Activated CD8-positive, alpha-beta memory T cell treated with anti-CD3 and anti-CD28 coated beads, Interleukin-2, amount 50 U/mL, for 4 hours (primary cell): ENCODE measurements at regions not wholly inside any gene's neighbourhood (a gene's known extent, or its start where the extent isn't known, plus 50 kb on each side); places are given as distances from the start of the nearest gene placed in this dataset.
"Not testable (repeated sequence)": the region's sequence is repeated elsewhere in the genome, so short reads cannot be mapped to it uniquely, and the experiment has no call there.

Experiments
- DNase-seq: peaks from one replicate; pipeline ENCODE4 v3.0.0-alpha.2; 2020

DNA sequence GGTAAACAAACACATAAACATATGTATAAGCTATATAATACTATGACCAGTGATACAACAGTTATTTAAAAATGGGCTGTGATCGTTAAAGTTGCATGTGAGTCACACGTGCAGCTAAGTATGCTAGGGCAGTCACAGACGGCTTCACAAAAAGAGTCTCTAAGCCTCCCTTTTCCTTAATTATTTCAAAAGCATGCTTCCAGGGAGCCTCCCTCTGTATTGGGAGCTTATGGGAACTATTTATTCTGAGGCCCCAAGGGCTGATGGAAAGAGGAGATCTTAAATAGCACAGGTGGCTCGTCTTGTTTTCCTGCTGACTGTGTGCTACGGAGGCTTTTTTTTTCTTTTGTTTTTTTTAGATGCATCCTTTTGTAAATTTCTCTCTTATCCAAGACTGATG is 94.3 kb downstream of the ADCYAP1 start:
- no peak for DNase-seq

DNA sequence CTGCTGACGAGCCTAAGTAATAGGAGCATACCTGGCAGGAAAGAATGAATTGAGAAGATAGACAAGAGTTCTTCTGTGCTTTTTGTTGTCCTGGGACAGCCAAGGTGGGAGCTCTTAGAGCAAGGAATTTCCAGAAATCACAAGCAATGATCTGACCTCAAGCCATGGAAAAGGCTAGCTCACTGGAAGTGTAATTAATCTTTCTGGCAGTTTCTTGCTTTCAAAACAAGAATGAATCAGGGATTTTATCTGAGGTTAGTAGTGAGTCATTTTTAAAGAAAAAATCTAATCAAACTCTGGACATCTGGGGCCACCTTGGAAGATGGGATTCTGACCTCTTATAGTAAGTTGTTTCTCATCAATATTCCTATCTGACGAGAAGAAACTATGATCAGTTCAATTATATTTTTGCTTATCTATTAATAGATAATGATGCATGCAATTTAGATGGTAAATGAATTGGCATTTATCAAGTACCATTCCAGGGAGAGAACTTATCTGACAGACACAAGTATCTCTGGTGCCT is 98.0 kb downstream of the ADCYAP1 start:
- DNase-seq: no peak

DNA sequence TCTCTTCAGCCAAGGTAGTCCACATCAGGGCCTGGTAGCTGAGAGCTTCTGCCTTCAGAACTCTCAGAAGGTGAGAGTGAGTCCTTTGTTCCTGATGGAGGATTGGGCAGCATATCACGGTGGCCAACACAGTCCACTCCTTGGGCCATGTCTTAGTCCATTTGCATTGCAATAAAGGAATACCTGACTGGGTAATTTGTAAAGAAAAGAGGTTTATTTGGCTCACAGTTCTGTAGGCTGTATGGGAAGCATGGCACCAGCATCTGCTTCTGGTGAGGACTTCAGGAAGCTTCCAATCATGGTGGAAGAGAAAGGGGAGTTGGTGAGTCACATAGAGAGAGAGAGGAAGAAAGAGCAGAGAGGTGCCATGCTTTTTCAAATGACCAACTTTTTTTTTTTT is 98.8 kb downstream of the ADCYAP1 start:
- DNase-seq: no peak

DNA sequence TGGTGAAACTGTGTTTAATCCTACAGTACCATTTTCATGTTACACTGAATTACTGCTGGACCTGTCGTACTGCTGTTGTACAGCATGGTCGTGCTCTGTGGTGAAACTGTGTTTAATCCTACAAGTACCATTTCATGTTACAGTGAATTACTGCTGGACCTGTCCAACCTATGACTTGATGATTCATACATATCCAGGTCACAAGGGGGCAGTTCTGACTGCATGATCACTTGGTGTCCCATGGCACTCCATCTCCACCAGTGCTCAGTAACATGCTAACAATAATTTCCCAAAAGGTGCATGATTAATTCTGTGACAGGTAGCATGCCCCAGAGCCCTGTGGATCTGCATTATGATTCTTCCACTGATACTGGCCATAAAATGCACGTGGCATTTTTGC is 101.6 kb downstream of the ADCYAP1 start:
- no peak for DNase-seq

DNA sequence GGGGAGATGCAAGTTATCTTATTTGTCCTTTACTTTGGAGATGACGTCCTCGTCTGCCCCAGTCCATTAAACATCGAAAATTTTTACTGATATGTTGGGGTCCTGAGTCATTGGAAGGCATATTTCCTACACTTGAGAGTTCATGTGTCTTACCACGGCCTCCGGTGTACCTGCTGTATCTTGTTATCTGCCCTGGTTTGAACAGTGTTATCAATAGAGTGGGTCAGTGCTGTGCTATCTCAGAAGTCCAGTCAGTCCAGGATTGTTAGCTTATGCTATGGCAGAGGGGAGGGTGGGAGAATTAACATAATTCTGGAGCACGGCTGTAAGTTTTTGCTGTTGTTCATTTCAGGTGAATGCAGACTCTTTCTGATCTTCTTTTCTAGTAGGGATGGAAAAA is 102.3 kb downstream of the ADCYAP1 start:
- no peak for DNase-seq

DNA sequence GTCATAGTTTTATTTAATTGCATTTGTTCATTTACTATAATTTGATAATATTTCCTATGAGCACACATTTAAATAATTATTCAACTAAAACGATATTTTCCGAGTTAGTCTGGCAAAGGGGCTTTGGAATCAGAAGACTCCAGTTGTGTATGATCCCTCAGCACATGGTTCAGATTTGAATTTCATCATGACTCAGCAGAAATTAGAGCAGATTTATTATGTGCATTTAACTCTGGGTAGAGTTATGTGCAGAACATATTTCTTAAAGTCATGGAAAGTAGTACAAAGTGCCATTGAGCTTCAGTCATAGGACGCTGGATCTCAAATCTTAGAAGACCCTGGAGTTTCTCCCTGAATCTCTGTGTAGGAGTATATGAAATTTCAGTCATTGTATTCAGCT is 106.7 kb downstream of the ADCYAP1 start:
- no peak for DNase-seq

DNA sequence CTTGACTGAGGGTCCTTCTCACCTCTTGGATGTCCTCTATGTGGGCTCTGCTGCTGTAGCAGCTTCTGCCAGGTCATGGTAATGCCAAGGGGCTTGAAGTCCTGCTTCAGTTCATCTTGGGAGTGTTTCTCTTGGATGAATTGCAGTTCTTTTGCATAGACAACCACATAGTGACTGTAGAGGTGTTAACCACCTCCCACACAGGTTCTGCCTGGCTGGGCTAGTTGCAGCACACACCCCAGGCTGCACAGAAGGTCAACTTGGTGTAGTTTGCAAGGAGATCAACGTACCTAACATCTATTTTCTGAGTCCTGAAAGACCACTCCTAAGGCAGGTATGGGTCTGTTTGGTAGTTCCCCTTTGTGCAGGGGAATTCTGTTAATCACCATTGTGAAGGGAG is 108.1 kb downstream of the ADCYAP1 start:
- no peak for DNase-seq

DNA sequence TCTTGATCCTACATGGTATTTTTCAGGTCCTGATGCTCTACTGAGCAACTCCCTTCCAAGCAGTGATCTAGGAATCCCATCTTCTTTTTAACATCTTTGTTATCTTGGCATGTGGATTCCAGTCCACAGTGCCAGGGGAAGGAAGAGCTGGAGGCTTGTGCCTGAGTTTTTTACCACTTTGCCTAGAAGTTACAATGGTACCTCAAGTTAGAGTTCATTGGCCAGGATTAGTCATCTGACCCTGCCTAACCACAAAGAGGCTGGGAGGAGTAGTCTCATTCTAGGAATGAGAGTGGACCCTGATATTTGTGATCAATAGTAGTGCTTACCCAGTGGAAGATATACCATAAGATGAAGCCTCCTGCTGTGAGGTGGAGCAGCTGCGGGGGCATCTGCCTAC is 109.3 kb downstream of the ADCYAP1 start:
- no peak for DNase-seq

DNA sequence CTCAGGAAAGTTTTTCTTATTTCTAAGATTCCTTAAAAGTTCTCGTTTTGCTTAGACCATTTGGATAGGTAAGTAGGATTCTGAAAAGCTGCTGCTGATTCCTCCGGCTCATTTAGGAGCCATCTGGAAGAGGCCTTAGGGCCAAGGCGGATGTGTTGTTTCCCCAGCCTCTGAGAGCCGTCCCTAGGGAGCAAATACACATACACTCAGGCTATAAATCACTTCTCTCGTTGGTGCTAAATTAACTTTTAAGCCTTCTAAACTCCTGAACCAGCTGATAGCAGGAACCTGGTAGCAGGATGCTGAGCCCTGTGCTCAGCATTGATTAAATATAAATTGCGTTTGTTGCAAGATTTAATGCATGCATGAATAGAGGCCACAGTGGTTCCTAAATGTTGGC is 109.8 kb downstream of the ADCYAP1 start:
- no peak for DNase-seq

DNA sequence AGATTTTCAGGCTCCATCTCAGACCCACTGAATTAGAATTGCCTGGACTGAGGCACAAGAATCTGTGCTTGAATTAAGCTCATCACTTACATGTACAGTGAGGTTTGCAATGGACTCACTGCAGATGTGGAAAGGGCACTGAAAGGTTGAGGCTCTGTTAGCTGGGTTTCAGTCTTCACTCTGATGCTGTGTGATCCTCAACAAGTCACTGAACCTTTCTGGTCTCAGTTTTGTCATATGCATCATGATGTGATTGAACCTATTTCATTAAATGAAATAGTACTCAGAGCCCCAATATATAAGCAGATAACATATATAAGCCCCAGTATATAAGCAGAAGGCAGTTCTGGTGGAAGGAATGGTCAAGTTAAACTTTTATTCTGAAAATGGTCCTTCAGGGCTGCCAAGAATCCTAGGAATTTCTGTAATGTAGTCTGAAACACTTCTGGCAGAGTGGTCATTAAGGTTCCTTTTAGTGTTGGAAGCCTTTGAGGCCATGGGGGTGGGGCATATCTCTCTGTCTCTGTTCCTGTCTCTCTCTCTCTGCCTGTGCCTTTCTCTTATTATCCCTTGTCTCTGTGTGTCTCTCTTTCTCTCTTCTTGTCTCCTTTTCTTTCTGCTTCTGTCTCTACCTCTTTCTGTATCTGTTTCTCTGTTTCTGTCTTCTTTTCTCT is 110.4 kb downstream of the ADCYAP1 start:
- DNase-seq: no peak

DNA sequence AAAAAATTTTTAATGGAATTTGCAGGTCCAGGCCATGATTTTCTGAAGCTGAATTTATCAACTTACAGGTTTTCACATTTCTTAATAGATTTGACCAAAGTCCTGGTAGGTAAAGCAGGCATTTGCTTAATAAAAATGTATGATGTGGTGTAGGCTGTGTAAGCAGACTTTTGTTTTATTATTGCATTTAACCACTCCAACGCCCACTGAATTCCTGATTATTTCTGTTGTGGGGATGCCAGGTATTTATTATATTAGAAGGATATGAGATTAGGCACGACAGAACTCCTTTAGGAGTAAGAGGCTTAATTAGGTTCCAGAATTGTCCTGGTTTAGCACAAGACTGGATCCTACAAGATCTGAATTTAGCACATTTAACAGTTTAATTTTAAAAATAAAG is 111.1 kb downstream of the ADCYAP1 start:
- no peak for DNase-seq

DNA sequence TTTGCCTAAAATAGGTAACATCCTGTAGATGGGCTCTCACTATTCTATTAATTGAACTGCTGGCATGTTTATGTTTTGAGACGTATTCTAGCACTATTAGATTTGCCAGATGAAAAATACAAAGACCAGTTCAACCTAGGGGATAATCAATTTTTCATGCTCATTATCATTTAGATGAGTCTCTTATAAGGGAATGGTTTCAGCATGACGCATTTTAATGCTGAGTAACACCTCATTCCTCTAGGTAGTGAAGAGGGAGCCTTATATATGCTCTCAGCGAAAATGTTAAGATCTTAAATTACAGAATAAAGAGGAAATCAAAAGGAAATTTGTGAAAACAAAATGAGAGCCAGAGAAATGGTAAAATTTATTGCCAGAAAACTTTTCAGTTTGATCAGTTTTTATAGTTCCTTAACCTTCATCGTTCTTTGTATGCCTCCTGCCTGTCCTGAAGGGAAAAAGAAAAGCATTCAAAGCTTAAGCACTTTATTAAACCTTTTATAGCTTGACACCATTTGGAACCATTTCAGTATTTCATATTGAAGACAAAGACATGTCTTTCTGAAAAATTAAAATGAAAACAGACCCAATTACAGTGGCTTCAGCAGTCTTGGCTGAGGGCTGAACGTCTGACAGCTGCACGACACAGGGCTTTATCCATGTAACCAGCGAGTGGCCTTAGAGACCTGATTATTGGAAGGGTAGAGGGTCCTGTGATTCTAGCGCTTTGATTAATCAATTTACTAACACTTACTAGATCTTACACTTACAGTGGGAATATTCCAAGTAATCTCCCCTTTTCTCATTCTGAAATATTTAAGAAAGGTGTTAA is 112.8 kb downstream of the ADCYAP1 start:
- DNase-seq: no peak

DNA sequence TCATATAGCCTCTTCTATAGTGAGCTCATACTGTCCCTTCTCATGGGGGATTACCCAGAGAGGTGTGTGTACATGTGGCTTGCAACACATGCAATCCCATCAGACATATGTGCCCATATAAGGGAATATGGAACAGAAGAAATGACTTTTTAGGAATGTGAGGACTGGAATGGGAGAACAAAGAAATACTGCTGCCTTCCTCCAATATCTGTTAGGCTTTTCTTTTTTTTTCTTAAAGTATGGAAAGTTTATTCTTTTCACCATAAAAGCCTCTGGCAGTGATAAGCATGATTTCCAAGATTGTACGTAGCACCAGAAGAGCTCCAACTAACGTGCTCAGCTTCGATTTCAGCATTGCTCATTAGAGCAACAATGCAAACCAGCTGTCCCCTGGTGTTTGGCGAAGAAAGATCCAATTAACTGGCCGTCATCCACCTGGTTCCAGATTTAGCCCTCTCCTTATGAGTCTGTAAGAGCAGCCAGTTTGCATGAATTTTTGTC is 113.6 kb downstream of the ADCYAP1 start:
- DNase-seq: no peak

DNA sequence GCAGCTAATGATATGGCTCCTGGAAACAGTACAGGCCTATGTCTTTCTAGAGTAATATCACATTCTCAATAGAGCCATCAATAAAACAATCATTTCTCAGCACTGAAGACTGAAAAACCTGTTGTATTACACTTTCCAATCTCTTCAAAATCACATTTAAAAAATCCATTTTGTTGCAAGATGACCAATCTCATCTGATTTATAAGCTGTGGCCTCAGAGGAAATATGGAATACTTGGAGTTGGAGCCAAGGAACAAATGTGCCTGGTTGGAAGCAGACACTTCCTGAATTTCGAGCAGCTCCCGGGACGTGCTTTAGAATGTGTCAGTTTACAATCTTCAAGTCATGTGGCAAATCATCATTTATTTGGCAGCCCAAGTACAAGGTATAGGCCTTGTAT is 114.5 kb downstream of the ADCYAP1 start:
- no peak for DNase-seq

DNA sequence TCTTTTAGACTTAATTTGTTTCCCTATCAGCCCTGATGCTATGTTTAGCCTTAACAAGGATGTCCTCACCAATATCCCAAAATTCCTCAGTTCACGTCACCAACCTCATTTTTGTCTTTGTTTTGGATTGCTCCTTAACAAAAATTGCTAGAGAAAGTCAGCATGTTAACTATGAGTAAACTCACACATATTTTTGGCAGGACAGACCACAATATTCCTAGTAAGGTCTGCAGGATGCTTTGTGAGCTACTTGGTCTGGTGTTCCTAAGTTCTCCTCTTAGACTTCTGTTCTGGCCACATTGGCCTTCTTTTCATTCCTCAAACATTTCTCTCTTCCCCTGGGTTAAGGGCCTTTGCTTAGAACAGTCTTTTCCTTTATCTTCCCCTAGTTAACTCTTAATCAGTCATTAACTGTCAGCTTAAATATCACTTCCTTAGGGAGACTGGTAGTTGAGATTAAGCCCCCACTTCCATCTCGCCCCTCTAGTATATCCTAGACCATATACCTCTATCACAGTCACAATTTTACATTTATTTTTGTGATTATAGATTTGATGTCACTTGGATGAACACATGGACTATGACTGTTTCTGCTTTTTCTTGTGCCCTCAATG is 116.2 kb downstream of the ADCYAP1 start:
- no peak for DNase-seq

DNA sequence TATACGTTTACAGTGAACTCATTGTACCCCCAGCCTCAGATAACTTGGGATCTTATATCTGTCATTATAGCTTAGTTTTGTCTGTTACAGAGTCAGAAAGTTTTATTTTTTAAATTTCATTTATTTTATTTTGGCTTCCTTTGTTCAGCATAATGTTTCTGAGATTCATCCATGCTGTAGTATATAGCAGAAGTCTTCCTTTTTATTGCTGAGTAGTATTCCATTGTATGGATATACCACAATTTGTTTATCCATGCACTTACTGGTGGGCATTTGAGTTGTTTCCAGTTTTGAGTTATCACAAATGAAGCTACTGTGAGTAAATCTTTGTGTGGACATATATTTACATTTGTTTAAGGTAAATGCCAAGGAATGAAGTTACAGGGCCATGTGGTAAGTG is 122.3 kb downstream of the ADCYAP1 start:
- no peak for DNase-seq

DNA sequence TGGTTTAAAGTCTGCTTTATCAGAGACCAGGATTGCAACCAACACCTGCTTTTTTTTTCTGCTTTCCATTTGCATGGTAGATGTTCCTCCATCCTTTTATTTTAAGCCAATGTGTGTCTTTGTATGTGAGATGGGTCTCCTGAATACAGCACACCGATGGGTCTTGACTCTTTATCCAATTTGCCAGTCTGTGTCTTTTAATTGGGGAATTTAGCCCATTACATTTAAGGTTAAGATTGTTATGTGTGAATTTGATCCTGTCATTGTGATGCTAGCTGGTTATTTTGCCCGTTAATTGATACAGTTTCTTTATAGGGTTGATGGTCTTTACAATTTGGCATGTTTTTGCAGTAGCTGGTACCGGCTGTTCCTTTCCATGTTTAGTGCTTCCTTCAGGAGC is 128.4 kb downstream of the ADCYAP1 start:
- DNase-seq: not testable (repeated sequence)

DNA sequence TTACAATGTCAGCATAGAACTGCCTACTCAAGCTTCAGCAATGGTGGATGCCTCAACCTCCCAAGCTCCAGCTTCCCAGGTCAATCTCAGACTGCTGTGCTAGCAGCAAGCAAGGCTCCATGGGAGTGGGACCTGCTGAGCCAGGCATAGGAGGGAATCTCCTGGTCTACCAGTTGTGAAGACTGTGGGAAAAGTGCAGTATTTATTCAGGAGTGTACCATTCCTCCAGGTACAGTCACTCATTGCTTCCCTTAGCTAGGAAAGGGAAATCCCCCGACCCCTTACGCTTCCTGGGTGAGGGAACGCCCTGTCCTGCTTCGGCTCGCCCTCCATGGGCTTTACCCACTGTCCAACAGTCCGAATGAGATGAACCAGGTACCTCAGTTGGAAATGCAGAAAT is 130.3 kb downstream of the ADCYAP1 start:
- DNase-seq: no peak

DNA sequence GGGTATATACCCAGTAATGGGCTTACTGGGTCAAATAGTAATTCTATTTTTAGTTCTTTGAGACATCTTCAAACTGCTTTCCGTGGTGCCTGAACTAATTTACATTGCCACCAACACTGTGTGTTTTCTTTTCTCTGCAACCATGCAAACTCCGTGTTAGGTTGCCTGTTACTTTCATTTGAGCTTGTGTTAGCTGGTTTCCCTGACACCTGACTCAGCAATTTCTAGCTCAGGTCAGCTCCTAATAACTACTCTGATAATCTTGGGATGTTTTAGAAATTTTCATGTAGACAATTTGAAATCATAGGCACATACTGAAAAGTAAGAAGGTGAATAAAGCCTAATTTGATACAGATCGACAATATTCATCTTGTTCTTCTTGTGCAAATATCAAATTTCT is 132.3 kb downstream of the ADCYAP1 start:
- DNase-seq: no peak

DNA sequence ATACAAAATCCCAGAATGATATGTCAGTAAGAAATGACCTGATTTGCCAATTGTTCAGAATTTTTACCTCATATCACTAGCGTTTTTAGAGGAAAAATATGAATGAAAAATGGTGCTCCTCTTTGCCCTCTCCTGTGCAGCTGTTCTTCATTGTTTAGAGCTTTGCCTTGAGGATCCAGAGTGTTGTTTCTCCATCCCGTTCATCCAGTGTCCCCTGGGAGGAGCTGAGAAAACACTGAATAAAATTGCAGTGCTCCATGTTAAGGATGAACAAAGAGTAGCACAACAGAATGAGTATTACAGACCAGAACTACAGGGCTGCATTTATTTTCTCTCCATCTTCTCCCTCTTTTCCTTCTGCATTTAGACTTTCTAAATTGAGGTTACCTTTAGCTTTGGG is 133.1 kb downstream of the ADCYAP1 start:
- no peak for DNase-seq

DNA sequence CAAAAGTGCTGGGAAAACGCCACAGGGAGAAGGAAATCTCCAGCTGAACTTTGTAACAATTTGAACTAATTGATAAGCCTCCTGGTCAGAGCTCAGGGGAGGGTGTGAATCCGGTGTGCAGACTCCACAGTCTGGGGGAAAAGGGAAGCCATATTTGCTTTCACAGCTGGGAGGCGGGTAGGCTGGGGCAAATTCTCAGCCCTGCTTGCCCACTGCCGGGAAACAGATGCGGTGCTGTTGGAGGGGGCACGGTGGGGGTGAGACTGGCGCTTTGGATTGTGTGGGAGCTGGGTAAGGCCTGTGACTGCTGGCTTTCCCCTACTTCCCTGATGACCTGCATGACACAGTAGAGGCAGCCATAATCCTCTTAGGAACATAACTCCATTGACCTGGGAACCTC is 134.8 kb downstream of the ADCYAP1 start:
- DNase-seq: no peak

DNA sequence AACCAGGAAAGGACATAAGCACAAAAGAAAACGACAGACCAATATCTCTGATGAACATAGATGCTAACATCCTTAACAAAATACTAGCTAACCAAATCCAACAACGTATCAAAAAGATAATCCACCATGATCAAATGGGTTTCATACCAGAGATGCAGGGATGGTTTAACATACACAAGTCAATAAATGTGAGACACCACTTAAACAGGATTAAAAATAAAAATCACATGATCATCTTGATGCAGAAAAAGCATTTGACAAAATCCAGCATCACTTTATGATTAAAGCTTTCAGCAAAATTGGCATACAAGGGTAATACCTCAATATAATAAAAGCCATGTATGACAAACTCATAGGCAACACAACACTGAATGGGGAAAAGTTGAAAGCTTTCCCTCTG is 138.4 kb downstream of the ADCYAP1 start:
- DNase-seq: not testable (repeated sequence)

DNA sequence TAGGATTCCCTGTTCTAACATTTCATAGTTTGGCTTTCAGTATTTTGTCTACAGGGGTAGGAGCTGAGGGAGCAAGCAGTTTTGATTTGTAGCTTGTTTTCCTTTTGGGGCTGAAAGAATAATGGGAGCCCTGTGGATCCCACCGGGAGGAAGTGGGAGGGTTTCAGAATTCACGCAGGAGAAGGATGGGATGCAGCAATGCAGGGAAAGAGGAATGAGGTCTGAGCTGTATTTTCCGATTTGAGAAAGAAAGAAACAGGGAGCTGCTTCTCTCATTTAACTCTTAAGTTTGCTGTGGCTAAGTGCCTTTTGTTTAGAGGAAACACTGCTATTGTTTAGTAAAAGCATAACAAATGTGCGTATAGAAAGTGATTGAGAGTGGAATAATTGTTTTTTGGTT is 141.0 kb downstream of the ADCYAP1 start:
- no peak for DNase-seq

DNA sequence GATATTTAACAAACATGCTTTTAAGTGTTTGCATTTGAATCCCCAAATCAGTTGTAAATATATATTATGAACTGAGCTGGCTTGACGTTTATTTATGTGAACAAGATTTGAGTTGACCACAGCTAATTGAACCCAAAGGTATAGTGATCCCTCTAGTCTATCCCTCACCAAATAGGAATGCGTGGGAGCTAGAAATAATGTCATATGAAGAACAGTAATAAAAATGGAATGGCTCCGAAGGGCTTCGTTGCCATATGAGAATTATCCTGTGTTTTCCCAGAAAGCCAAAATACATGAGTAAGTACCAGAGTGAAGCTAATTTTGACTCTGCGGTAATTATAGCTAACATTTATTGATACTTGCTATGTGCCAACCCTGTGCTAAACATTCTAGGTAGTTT is 142.7 kb downstream of the ADCYAP1 start:
- no peak for DNase-seq
